ENCODE measurements at regions not wholly inside any gene's neighbourhood (a gene's known extent, or its start where the extent isn't known, plus 50 kb on each side); places are given as distances from the start of the nearest gene placed in this dataset.
"Not testable (repeated sequence)": the region's sequence is repeated elsewhere in the genome, so short reads cannot be mapped to it uniquely, and the experiment has no call there.

GRCh38 chr11:11722246-11722645 is 100.4 kb upstream of the GALNT18 start:
- DNase-seq (ENCODE audit: extremely low read depth in 1 of 2, low read depth in 1 of 2), result no peak

GRCh38 chr11:11718511-11718910 is 96.7 kb upstream of the GALNT18 start:
- DNase-seq (ENCODE audit: extremely low read depth in 1 of 2, low read depth in 1 of 2), result no peak

GRCh38 chr11:11717064-11717725 is 95.4 kb upstream of the GALNT18 start:
- no peak for DNase-seq (ENCODE audit: extremely low read depth in 1 of 2, low read depth in 1 of 2)

GRCh38 chr11:11715075-11715474 is 93.3 kb upstream of the GALNT18 start:
- not testable (repeated sequence) for DNase-seq (ENCODE audit: extremely low read depth in 1 of 2, low read depth in 1 of 2)

- no peak for DNase-seq (ENCODE audit: extremely low read depth in 1 of 2, low read depth in 1 of 2)
These were observed 88.8 kb upstream of the GALNT18 start for GRCh38 chr11:11710556-11710955.

- no peak for DNase-seq (ENCODE audit: extremely low read depth in 1 of 2, low read depth in 1 of 2)
These were observed 87.8 kb upstream of the GALNT18 start for GRCh38 chr11:11709447-11710239.

- no peak for DNase-seq (ENCODE audit: extremely low read depth in 1 of 2, low read depth in 1 of 2)
These were observed 86.5 kb upstream of the GALNT18 start for GRCh38 chr11:11708256-11708655.

- DNase-seq (ENCODE audit: extremely low read depth in 1 of 2, low read depth in 1 of 2), result no peak
These were observed 84.2 kb upstream of the GALNT18 start for GRCh38 chr11:11706028-11706427.

- DNase-seq (ENCODE audit: extremely low read depth in 1 of 2, low read depth in 1 of 2), result no peak
These were observed 82.1 kb upstream of the GALNT18 start for GRCh38 chr11:11703885-11704284.

GRCh38 chr11:11701070-11701469 is 79.3 kb upstream of the GALNT18 start:
- no peak for DNase-seq (ENCODE audit: extremely low read depth in 1 of 2, low read depth in 1 of 2)

GRCh38 chr11:11697796-11698195 is 76.0 kb upstream of the GALNT18 start:
- DNase-seq (ENCODE audit: extremely low read depth in 1 of 2, low read depth in 1 of 2), result no peak

GRCh38 chr11:11691296-11692151 is 69.7 kb upstream of the GALNT18 start:
- DNase-seq (ENCODE audit: extremely low read depth in 1 of 2, low read depth in 1 of 2), result no peak

GRCh38 chr11:11681536-11681935 is 59.7 kb upstream of the GALNT18 start:
- DNase-seq (ENCODE audit: extremely low read depth in 1 of 2, low read depth in 1 of 2), result no peak

- no peak for DNase-seq (ENCODE audit: extremely low read depth in 1 of 2, low read depth in 1 of 2)
These were observed 56.0 kb upstream of the GALNT18 start for GRCh38 chr11:11677672-11678356.

- no peak for DNase-seq (ENCODE audit: extremely low read depth in 1 of 2, low read depth in 1 of 2)
These were observed 53.9 kb upstream of the GALNT18 start for GRCh38 chr11:11675671-11676181.

GRCh38 chr11:11672789-11673188 is 51.0 kb upstream of the GALNT18 start:
- no peak for DNase-seq (ENCODE audit: extremely low read depth in 1 of 2, low read depth in 1 of 2)

GRCh38 chr11:11672101-11672500 is 50.3 kb upstream of the GALNT18 start:
- DNase-seq (ENCODE audit: extremely low read depth in 1 of 2, low read depth in 1 of 2), result no peak
